ENCODE measurements at regions not wholly inside any gene's neighbourhood (a gene's known extent, or its start where the extent isn't known, plus 50 kb on each side); places are given as distances from the start of the nearest gene placed in this dataset.
A peak's percentile ranks its signal among the peaks of the same experiment; 100 is the strongest.
"Not testable (repeated sequence)": the region's sequence is repeated elsewhere in the genome, so short reads cannot be mapped to it uniquely, and the experiment has no call there.

DNA sequence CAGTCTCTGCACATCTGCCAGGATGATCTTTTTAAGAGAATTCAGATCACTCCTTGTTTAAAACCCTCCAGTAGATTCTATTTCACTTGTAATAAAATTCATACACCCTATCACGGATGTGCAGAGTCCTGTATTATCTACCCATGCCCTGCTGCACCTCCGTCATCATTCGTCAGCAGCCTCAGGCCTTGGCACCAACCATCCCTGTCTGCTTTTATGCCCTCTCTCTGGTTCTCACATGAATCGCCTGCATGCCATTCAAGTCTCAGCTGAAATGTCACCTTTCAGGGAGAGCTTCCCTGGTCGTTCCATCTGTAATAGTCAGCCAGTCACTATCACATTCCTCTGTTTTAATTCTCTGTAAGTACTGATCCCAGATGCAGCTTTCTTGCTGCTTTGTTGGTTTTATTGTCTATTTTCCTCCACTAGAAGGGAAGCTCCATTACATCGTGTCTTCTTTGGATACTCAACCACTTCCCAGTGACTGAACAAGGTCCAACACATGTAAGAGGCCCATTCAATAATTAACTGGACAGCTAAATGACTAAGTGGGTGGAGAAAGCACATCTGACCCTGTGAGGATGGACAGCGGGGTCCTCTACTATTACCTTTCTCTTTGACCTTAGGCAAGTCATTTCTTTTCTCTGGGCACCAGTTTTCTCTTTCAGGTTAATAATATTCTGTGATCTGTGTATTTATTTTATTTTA, 81.2 kb upstream of the GOT2 start:
- Histone ChIP-seq H3K4me3 (ENCODE audit: insufficient read depth, low read depth, low read length) (no peak overlapping the region), H3K36me3 (ENCODE audit: control insufficient read depth, insufficient read depth, low read length) (no peaks in the 10 kb centered on the region), H3K4me1 (ENCODE audit: control insufficient read depth, insufficient read depth, low read length) (no peaks in the 10 kb centered on the region), H3K9me3 (ENCODE audit: control insufficient read depth, low read length) (no peaks in the 10 kb centered on the region), H3K27me3 (ENCODE audit: control insufficient read depth, insufficient read depth, low read length, poor library complexity, severe bottlenecking) (no peaks in the 10 kb centered on the region), H3K27ac (ENCODE audit: insufficient read depth, low read depth, low read length, poor library complexity, severe bottlenecking) (no peak overlapping the region)
- WGBS, 2 experiments, result 92 to 95% methylated on average over 7 of the region's 7 CpGs

DNA sequence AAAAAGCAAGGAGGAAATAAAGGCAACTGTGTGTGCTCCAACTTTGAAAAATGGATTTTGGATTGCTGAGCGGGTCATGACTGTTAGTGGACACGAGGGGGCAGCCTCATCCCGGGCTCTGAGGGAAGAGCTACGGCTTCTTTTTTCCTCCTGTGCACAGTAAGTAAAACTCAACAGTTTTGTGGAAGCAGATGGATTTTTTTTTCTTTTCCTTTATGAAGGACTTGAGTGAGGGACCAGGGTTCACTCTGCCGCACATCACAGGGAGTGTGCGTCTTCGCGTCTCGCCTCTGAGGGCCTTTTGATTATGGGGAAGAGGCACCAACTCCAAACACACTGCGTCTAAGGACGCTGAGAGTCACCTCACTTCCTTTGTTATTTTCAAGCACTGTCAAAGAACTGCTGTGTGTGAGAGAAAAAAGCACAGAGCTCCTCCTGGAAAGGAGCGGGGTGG, 80.3 kb upstream of the GOT2 start:
- Histone ChIP-seq H3K36me3 (ENCODE audit: control insufficient read depth, insufficient read depth, low read length) (no peaks in the 10 kb centered on the region), H3K27me3 (ENCODE audit: control insufficient read depth, insufficient read depth, low read length, poor library complexity, severe bottlenecking) (no peaks in the 10 kb centered on the region), H3K4me3 (ENCODE audit: insufficient read depth, low read depth, low read length) (peak overlapping the region; percentile 34), H3K9me3 (ENCODE audit: control insufficient read depth, low read length) (no peaks in the 10 kb centered on the region), H3K4me1 (ENCODE audit: control insufficient read depth, insufficient read depth, low read length) (no peaks in the 10 kb centered on the region), H3K27ac (ENCODE audit: insufficient read depth, low read depth, low read length, poor library complexity, severe bottlenecking) (peak overlapping the region; percentile 60)
- WGBS, 2 experiments, result 2 to 12% methylated on average over 12 of the region's 12 CpGs

DNA sequence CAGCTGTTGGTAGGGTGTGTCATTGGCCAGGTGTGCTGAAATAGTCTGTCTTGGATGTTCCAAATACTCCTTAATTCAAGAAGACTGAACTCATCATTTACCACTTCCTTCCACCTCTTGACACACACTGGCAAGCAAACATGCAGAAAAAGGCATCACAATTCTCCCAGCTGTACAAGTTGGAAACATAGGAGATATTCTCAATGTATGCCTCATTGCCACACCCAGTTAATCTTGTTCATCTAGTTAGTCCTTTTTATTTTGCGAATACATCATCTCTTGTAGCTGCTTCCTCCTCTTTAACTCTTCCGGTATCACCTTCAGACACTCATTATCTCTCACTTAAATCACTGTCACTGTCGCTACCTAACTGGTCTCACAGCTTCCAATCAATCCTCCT, 75.1 kb upstream of the GOT2 start:
- 91 to 97% methylated on average over 3 of the region's 3 CpGs for WGBS, 2 experiments
- H3K27ac ChIP-seq (ENCODE audit: insufficient read depth, low read depth, low read length, poor library complexity, severe bottlenecking), result no peak overlapping the region
- H3K27me3 ChIP-seq (ENCODE audit: control insufficient read depth, insufficient read depth, low read length, poor library complexity, severe bottlenecking), result no peaks in the 10 kb centered on the region
- H3K4me3 ChIP-seq (ENCODE audit: insufficient read depth, low read depth, low read length), result no peak overlapping the region
- H3K9me3 ChIP-seq (ENCODE audit: control insufficient read depth, low read length), result no peaks in the 10 kb centered on the region
- H3K36me3 ChIP-seq (ENCODE audit: control insufficient read depth, insufficient read depth, low read length), result no peaks in the 10 kb centered on the region
- no peaks in the 10 kb centered on the region for H3K4me1 ChIP-seq (ENCODE audit: control insufficient read depth, insufficient read depth, low read length)

DNA sequence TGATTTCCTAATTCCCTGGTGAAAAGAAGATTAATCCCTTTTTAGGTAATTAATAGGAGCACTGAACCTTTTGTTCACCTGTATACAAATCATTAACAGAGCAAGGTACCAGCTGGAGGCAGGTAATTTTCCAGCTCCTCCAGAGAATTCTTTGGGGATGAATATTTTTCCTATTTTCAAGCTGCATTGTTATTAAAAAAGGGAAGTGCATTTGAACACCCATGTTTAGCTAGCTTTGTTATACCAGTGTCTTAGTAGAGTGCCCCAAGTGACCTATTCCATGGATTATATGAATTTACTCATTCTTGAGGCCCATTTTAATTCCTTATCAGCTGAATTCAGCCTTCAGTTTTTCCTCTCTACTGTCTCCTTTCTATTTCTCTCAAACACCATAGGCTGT, 73.2 kb upstream of the GOT2 start:
- Histone ChIP-seq H3K9me3 (ENCODE audit: control insufficient read depth, low read length) (peaks cover 3% of the 10 kb centered on the region), H3K36me3 (ENCODE audit: control insufficient read depth, insufficient read depth, low read length) (no peaks in the 10 kb centered on the region), H3K4me3 (ENCODE audit: insufficient read depth, low read depth, low read length) (no peak overlapping the region), H3K27me3 (ENCODE audit: control insufficient read depth, insufficient read depth, low read length, poor library complexity, severe bottlenecking) (no peaks in the 10 kb centered on the region), H3K4me1 (ENCODE audit: control insufficient read depth, insufficient read depth, low read length) (no peaks in the 10 kb centered on the region), H3K27ac (ENCODE audit: insufficient read depth, low read depth, low read length, poor library complexity, severe bottlenecking) (no peak overlapping the region)

DNA sequence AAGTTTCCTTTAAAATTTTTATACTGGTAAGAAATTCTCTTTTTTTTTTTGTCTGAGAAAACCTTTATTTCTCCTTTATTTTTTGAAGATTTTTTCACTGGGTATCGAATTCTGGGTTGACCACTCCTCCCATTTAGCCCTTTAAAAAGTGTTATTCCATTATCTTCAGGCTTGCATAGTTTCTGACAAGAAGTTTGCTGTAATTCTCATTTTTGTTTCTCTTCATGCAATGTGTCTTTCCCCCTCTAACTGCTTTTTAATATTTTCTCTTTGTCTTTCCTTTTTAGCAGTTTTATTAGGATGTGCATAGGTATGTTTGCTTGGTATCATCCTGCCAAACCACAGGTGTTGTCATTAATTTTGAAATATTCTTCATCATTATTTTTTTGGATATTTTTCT, 67.7 kb upstream of the GOT2 start:
- WGBS, 2 experiments, result 83 to 100% methylated on average over 1 of the region's 1 CpG
- Histone ChIP-seq H3K4me1 (ENCODE audit: control insufficient read depth, insufficient read depth, low read length) (no peaks in the 10 kb centered on the region), H3K27ac (ENCODE audit: insufficient read depth, low read depth, low read length, poor library complexity, severe bottlenecking) (no peak overlapping the region), H3K27me3 (ENCODE audit: control insufficient read depth, insufficient read depth, low read length, poor library complexity, severe bottlenecking) (no peaks in the 10 kb centered on the region), H3K36me3 (ENCODE audit: control insufficient read depth, insufficient read depth, low read length) (no peaks in the 10 kb centered on the region), H3K4me3 (ENCODE audit: insufficient read depth, low read depth, low read length) (no peak overlapping the region), H3K9me3 (ENCODE audit: control insufficient read depth, low read length) (peaks cover 5% of the 10 kb centered on the region)

DNA sequence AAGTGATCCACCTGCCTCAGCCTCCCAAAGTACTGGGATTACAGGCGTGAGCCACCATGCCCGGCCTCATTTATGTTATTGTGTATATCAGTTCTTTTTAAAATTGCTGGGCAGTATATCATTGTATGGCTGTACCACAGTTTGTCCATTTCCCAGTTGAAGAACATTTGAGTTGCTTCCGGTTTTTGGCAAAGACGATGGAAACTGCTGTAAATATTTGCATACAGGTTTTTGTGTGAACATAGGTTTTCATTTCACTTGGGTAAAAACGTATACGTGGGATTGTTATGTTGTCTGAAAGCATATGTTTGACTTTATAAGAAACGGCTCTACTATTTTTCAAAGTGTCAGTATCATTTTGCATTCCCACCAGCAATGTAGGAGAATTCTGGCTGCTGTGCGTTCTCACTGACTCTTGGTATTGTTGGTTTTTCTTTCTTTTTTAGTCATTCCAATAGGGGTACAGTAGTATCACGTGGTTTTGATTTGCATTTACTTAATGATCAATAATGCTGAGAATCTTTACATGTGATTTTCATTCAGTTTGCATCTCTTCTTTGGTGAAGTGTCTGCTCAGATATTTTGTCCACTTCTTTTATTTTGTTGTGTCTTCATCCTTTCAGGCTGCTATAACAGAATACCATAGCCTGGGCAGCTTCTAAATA, 63.2 kb upstream of the GOT2 start:
- Histone ChIP-seq H3K27me3 (ENCODE audit: control insufficient read depth, insufficient read depth, low read length, poor library complexity, severe bottlenecking) (no peaks in the 10 kb centered on the region), H3K36me3 (ENCODE audit: control insufficient read depth, insufficient read depth, low read length) (no peaks in the 10 kb centered on the region), H3K27ac (ENCODE audit: insufficient read depth, low read depth, low read length, poor library complexity, severe bottlenecking) (no peak overlapping the region), H3K9me3 (ENCODE audit: control insufficient read depth, low read length) (peaks cover 1% of the 10 kb centered on the region), H3K4me1 (ENCODE audit: control insufficient read depth, insufficient read depth, low read length) (no peaks in the 10 kb centered on the region), H3K4me3 (ENCODE audit: insufficient read depth, low read depth, low read length) (no peak overlapping the region)
- WGBS, 2 experiments, result 95 to 96% methylated on average over 8 to 9 of the region's 9 CpGs

DNA sequence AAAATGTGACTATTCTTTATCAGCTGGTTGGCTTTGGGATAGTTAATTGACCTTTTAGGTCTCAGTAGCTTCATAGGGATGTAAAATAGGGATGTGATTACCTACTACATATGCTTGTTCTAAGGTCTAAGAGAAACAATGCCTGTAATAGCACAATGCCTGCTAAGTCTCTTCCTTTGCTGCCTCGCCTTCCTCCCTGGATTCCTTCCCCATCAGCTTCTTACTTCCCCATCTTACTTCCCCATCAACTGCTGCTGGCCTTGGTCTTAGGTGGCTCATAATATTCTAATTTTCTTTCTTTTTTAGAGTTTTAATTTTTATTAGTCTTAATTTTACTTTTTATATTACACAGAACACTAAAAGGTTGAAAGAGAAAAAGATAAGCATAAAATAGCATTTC, 59.2 kb upstream of the GOT2 start:
- no peaks in the 10 kb centered on the region for H3K27me3 ChIP-seq (ENCODE audit: control insufficient read depth, insufficient read depth, low read length, poor library complexity, severe bottlenecking)
- no peaks in the 10 kb centered on the region for H3K4me1 ChIP-seq (ENCODE audit: control insufficient read depth, insufficient read depth, low read length)
- no peaks in the 10 kb centered on the region for H3K9me3 ChIP-seq (ENCODE audit: control insufficient read depth, low read length)
- no peak overlapping the region for H3K27ac ChIP-seq (ENCODE audit: insufficient read depth, low read depth, low read length, poor library complexity, severe bottlenecking)
- no peak overlapping the region for H3K4me3 ChIP-seq (ENCODE audit: insufficient read depth, low read depth, low read length)
- H3K36me3 ChIP-seq (ENCODE audit: control insufficient read depth, insufficient read depth, low read length), result no peaks in the 10 kb centered on the region
- 90 to 100% methylated on average over 1 of the region's 1 CpG for WGBS, 2 experiments

DNA sequence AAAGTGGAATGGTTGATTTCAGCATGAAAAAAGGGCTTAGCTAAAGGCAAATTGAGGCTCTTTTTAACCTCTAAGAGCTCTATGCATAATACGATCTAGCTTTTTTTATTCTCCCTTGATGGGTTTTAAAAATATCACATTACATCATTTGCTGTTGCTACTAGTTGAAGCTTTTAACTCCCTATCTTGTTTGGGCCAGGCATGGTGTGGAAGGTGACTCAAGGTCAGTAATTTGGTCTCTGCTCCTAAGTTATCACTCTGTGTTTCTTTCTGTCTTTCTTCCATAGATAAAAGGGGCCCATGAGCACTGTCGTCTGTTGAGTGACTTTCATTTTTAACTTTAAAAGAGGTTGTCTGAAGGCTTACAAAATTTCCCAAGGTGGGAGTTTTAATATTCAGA, 58.1 kb upstream of the GOT2 start:
- no peak overlapping the region for H3K4me3 ChIP-seq (ENCODE audit: insufficient read depth, low read depth, low read length)
- WGBS, 2 experiments, result 55 to 64% methylated on average over 1 to 2 of the region's 2 CpGs
- no peak overlapping the region for H3K27ac ChIP-seq (ENCODE audit: insufficient read depth, low read depth, low read length, poor library complexity, severe bottlenecking)
- H3K36me3 ChIP-seq (ENCODE audit: control insufficient read depth, insufficient read depth, low read length), result no peaks in the 10 kb centered on the region
- H3K9me3 ChIP-seq (ENCODE audit: control insufficient read depth, low read length), result no peaks in the 10 kb centered on the region
- H3K4me1 ChIP-seq (ENCODE audit: control insufficient read depth, insufficient read depth, low read length), result no peaks in the 10 kb centered on the region
- H3K27me3 ChIP-seq (ENCODE audit: control insufficient read depth, insufficient read depth, low read length, poor library complexity, severe bottlenecking), result no peaks in the 10 kb centered on the region

DNA sequence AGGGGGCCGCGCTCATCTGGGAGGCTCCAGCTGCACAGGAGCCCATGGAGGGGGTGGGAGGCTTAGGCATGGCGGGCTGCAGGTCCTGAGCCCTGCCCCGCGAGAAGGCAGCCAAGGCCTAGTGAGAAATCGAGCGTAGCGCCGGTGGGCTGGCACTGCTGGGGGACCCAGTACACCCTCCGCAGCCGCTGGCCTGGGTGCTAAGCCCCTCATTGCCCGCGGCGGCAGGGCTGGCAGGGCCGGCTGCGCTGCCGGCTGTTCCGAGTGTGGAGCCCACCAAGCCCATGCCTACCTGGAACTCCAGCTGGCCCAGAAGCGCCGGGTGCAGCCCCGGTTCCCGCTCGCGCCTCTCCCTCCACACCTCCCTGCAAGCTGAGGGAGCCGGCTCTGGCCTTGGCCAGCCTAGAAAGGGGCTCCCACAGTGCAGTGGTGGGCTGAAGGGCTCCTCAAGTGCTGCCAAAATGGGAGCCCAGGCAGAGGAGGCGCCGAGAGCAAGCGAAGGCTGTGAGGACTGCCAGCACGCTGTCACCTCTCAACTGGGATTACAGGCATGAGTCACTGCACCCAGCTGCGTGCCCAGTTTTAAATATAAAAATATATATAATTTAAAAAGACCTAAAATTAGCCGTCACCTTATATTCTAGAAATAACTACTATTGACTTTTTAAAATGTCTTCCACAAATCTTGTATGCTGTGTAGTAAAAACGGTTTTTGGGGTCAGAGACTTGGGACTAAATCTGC, 56.9 kb upstream of the GOT2 start:
- H3K4me1 ChIP-seq (ENCODE audit: control insufficient read depth, insufficient read depth, low read length); H3K27me3 ChIP-seq (ENCODE audit: control insufficient read depth, insufficient read depth, low read length, poor library complexity, severe bottlenecking); H3K27ac ChIP-seq (ENCODE audit: insufficient read depth, low read depth, low read length, poor library complexity, severe bottlenecking); H3K36me3 ChIP-seq (ENCODE audit: control insufficient read depth, insufficient read depth, low read length); H3K9me3 ChIP-seq (ENCODE audit: control insufficient read depth, low read length); H3K4me3 ChIP-seq (ENCODE audit: insufficient read depth, low read depth, low read length): not testable (repeated sequence)
- 96% methylated on average over 28 to 30 of the region's 32 CpGs for WGBS, 2 experiments

DNA sequence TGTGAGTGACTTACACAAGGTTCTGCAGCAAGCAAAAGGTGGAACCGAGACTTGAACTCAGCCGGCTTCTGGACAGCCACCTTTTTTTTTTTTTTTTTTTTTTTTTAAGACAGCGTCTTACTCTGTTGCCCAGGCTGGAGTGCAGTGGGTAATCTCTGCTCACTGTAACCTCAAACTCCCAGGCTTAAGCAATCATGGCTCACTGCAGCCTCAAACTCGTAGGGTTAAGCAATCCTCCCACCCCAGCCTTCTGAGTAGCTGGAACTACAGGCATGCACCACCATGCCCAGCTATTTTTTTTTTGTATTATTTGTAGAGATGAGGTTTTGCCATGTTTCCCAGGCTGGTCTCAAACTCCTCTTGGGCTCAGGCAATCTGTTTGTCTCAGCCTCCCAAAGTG, 55.2 kb upstream of the GOT2 start:
- 95 to 98% methylated on average over 4 of the region's 4 CpGs for WGBS, 2 experiments

More for the DNA sequence above, 55.2 kb upstream of the GOT2 start:
- Histone ChIP-seq H3K9me3 (ENCODE audit: control insufficient read depth, low read length) (no peaks in the 10 kb centered on the region), H3K4me1 (ENCODE audit: control insufficient read depth, insufficient read depth, low read length) (no peaks in the 10 kb centered on the region), H3K36me3 (ENCODE audit: control insufficient read depth, insufficient read depth, low read length) (no peaks in the 10 kb centered on the region), H3K4me3 (ENCODE audit: insufficient read depth, low read depth, low read length) (no peak overlapping the region), H3K27ac (ENCODE audit: insufficient read depth, low read depth, low read length, poor library complexity, severe bottlenecking) (no peak overlapping the region), H3K27me3 (ENCODE audit: control insufficient read depth, insufficient read depth, low read length, poor library complexity, severe bottlenecking) (no peaks in the 10 kb centered on the region)
